H1 (cell line): ENCODE measurements at regions not wholly inside any gene's neighbourhood (a gene's known extent, or its start where the extent isn't known, plus 50 kb on each side); places are given as distances from the start of the nearest gene placed in this dataset.

Source experiments
- CTCF ChIA-PET: fragments of 300-600 bp; sonication (Branson Sonifier 250); formaldehyde crosslinking; loops from one replicate; lab custom pipeline; 2021; ENCODE audit not compliant: partially characterized antibody; lab: Charles Lee
- POLR2A ChIA-PET: fragments of 300-600 bp; sonication (Branson Sonifier 250); formaldehyde crosslinking; loops from one replicate; lab custom pipeline; 2021; ENCODE audit warnings: inconsistent platforms; ENCODE audit not compliant: partially characterized antibody; lab: Charles Lee
- DNase-seq, 2 experiments: peaks; one replicate each; pipeline versions ENCODE4 v3.0.0 to v3.0.0-alpha.2; 2010 to 2022; ENCODE audit warnings: low spot score in 2 of 2, low read depth in 1 of 2, mixed read lengths in 1 of 2
- FAIRE-seq: peaks from 2 replicates; lab custom pipeline; 2011; peaks lifted over from hg19 to GRCh38; lab: Jason Lieb, UNC
- H2AFZ ChIP-seq: 2 replicates; pipeline ENCODE4 v1.8.1; 2012; ENCODE audit warnings: low read length, inconsistent platforms
- H2AK5ac ChIP-seq: 2 replicates; pipeline ENCODE4 v1.6.1; 2013; ENCODE audit warnings: low read depth, low read length
- H2BK120ac ChIP-seq: replicated peaks from 2 replicates; pipeline ENCODE3; 2013; ENCODE audit warnings: low read depth, low read length, inconsistent platforms
- H2BK12ac ChIP-seq: 2 replicates; pipeline ENCODE4 v1.6.1; 2013; ENCODE audit warnings: low read depth, low read length
- H2BK15ac ChIP-seq: 2 replicates; pipeline ENCODE4 v1.6.1; 2013; ENCODE audit warnings: low read length
- H2BK20ac ChIP-seq: 2 replicates; pipeline ENCODE4 v1.6.1; 2013; ENCODE audit warnings: low read length
- H2BK5ac ChIP-seq: 2 replicates; pipeline ENCODE4 v1.6.1; 2013; ENCODE audit warnings: low read depth, low read length
- H3K14ac ChIP-seq: 2 replicates; pipeline ENCODE4 v1.6.1; 2013; ENCODE audit warnings: inconsistent platforms; ENCODE audit not compliant: insufficient read length
- H3K18ac ChIP-seq: 2 replicates; pipeline ENCODE4 v1.6.1; 2013; ENCODE audit warnings: low read length; ENCODE audit errors: extremely low read depth
- H3K23ac ChIP-seq: 2 replicates; pipeline ENCODE4 v1.6.1; 2013; ENCODE audit warnings: inconsistent platforms; ENCODE audit not compliant: insufficient read length
- H3K23me2 ChIP-seq: 2 replicates; pipeline ENCODE4 v1.6.1; 2013; ENCODE audit warnings: low read depth, low read length
- H3K27ac ChIP-seq: 2 replicates; pipeline ENCODE4 v1.6.1; 2011; ENCODE audit warnings: low read depth, low read length, inconsistent platforms
- H3K27me3 ChIP-seq, 4 experiments: replicated peaks in 1 of 4; 1 replicate in 1 of 4; 2 replicates in 3 of 4; pipeline versions ENCODE4 v1.6.1 to v1.8.1; 2011 to 2013; ENCODE audit warnings: low read length in 3 of 4, mild to moderate bottlenecking in 3 of 4, inconsistent platforms in 2 of 4, mixed read lengths in 2 of 4, moderate library complexity in 1 of 4; ENCODE audit not compliant: control insufficient read depth in 3 of 4, insufficient read depth in 3 of 4; ENCODE audit errors: extremely low read depth in 1 of 4
- H3K36me3 ChIP-seq, 4 experiments: 2 replicates each; pipeline versions ENCODE4 v1.6.1 to v1.8.1; 2011 to 2013; ENCODE audit warnings: mild to moderate bottlenecking in 4 of 4, low read length in 3 of 4, moderate library complexity in 2 of 4, control low read depth in 1 of 4, inconsistent platforms in 1 of 4; ENCODE audit not compliant: insufficient read depth in 4 of 4, control insufficient read depth in 2 of 4
- H3K4ac ChIP-seq: replicated peaks from 2 replicates; pipeline ENCODE3; 2013; ENCODE audit warnings: low read length, low read depth, mixed read lengths, inconsistent platforms; ENCODE audit not compliant: insufficient read length
- H3K4me1 ChIP-seq, 4 experiments: replicated peaks in 1 of 4; 1 replicate in 1 of 4; 2 replicates in 3 of 4; pipeline versions ENCODE4 v1.6.1 to v1.8.1; 2011 to 2013; ENCODE audit warnings: low read length in 3 of 4, inconsistent platforms in 2 of 4, mixed read lengths in 1 of 4; ENCODE audit not compliant: insufficient read depth in 4 of 4, control insufficient read depth in 3 of 4
- H3K4me2 ChIP-seq, 2 experiments: 2 replicates each; pipeline versions ENCODE4 v1.6.1 to v1.8.1; 2011 to 2013; ENCODE audit warnings: low read depth in 2 of 2, low read length in 2 of 2, control low read depth in 1 of 2, inconsistent platforms in 1 of 2, mild to moderate bottlenecking in 1 of 2; ENCODE audit not compliant: insufficient read depth in 1 of 2
- H3K4me3 ChIP-seq, 4 experiments: fragments of 200-600, 300-600 bp in 1 of 4; sonication (generic), shearing (Covaris generic), sonication (Bioruptor Twin) in 1 of 4; 2 replicates each; pipeline versions ENCODE4 v1.5.1 to v1.8.1; 2011 to 2016; ENCODE audit warnings: low read length in 4 of 4, low read depth in 3 of 4, control low read depth in 2 of 4, inconsistent platforms in 2 of 4, mild to moderate bottlenecking in 2 of 4, mixed read lengths in 1 of 4, moderate library complexity in 1 of 4; ENCODE audit not compliant: insufficient read depth in 2 of 4; ENCODE audit errors: extremely low read depth in 1 of 4
- H3K56ac ChIP-seq: replicated peaks from 2 replicates; pipeline ENCODE3; 2013; ENCODE audit warnings: low read depth, mild to moderate bottlenecking, mixed read lengths, low read length, inconsistent platforms; ENCODE audit not compliant: insufficient read length
- H3K79me1 ChIP-seq: 2 replicates; pipeline ENCODE4 v1.6.1; 2013; ENCODE audit warnings: low read depth, low read length, control low read depth
- H3K79me2 ChIP-seq, 2 experiments: 2 replicates each; pipeline versions ENCODE4 v1.6.1 to v1.8.1; 2012 to 2013; ENCODE audit warnings: low read length in 2 of 2, mild to moderate bottlenecking in 2 of 2, inconsistent platforms in 1 of 2; ENCODE audit not compliant: insufficient read depth in 2 of 2, control insufficient read depth in 1 of 2
- H3K9ac ChIP-seq, 4 experiments: replicated peaks in 1 of 4; 1 replicate in 1 of 4; 2 replicates in 3 of 4; pipeline versions ENCODE4 v1.6.1 to v1.8.1; 2011 to 2013; ENCODE audit warnings: low read depth in 3 of 4, low read length in 3 of 4, control low read depth in 2 of 4, mild to moderate bottlenecking in 2 of 4, moderate library complexity in 2 of 4, inconsistent platforms in 1 of 4; ENCODE audit errors: extremely low read depth in 1 of 4
- H3K9me3 ChIP-seq, 2 experiments: 2 replicates each; pipeline versions ENCODE4 v1.6.1 to v1.8.1; 2012 to 2013; ENCODE audit warnings: mild to moderate bottlenecking in 2 of 2, moderate library complexity in 2 of 2, control low read depth in 1 of 2, inconsistent platforms in 1 of 2, low read depth in 1 of 2, low read length in 1 of 2, mixed read lengths in 1 of 2; ENCODE audit not compliant: insufficient read depth in 2 of 2
- H4K20me1 ChIP-seq, 2 experiments: replicated peaks in 1 of 2; 2 replicates each; pipeline versions ENCODE3 to v1.8.1; 2011 to 2013; ENCODE audit warnings: inconsistent platforms in 2 of 2, low read length in 2 of 2, mild to moderate bottlenecking in 1 of 2; ENCODE audit not compliant: insufficient read depth in 2 of 2, control insufficient read depth in 1 of 2
- H4K5ac ChIP-seq: 2 replicates; pipeline ENCODE4 v1.6.1; 2013; ENCODE audit warnings: low read length, low read depth, mixed read lengths, inconsistent platforms; ENCODE audit not compliant: insufficient read length
- H4K8ac ChIP-seq: 2 replicates; pipeline ENCODE4 v1.8.0; 2013; ENCODE audit warnings: mild to moderate bottlenecking, moderate library complexity, low read length, inconsistent platforms; ENCODE audit not compliant: insufficient read depth; ENCODE audit errors: extremely low read depth
- H4K91ac ChIP-seq: replicated peaks from 2 replicates; pipeline ENCODE3; 2013; ENCODE audit warnings: low read length, mixed read lengths, inconsistent platforms; ENCODE audit not compliant: insufficient read length
- CBX5 ChIP-seq: fragments of 300-800, 300-1000 bp; sonication (generic); IDR thresholded peaks from 2 replicates; pipeline ENCODE4 v1.7.1; 2016; ENCODE audit warnings: antibody characterized with exemption, low read length, low read depth
- EP300 ChIP-seq, 2 experiments: IDR thresholded peaks; 1 replicate in 1 of 2; 2 replicates in 1 of 2; pipeline ENCODE4 v1.6.1; 2011 to 2012; ENCODE audit warnings: low read depth in 2 of 2, low read length in 2 of 2, mild to moderate bottlenecking in 2 of 2, borderline replicate concordance in 1 of 2, inconsistent platforms in 1 of 2, moderate library complexity in 1 of 2
- FOSL1 ChIP-seq: IDR thresholded peaks from 2 replicates; pipeline ENCODE4 v1.6.1; 2011; ENCODE audit warnings: mild to moderate bottlenecking, low read depth, low read length, moderate library complexity; ENCODE audit not compliant: insufficient read depth
- HDAC2 ChIP-seq, 2 experiments: fragments of 300-600 bp in 1 of 2; sonication (generic) in 1 of 2; IDR thresholded peaks; 2 replicates each; pipeline ENCODE4 v1.6.1; 2011 to 2012; ENCODE audit warnings: low read depth in 2 of 2, low read length in 2 of 2, mild to moderate bottlenecking in 2 of 2, moderate library complexity in 2 of 2, borderline replicate concordance in 1 of 2, inconsistent platforms in 1 of 2
- JUN ChIP-seq: IDR thresholded peaks from 2 replicates; pipeline ENCODE4 v1.6.1; 2011; ENCODE audit warnings: low read depth, mild to moderate bottlenecking, improper control_type of control experiment, low read length
- RAD21 ChIP-seq, 2 experiments: IDR thresholded peaks in 1 of 2; conservative IDR thresholded peaks in 1 of 2; 2 replicates each; pipeline ENCODE4 v1.6.1; 2011; ENCODE audit warnings: low read depth in 2 of 2, low read length in 2 of 2, improper control_type of control experiment in 1 of 2, inconsistent platforms in 1 of 2, mild to moderate bottlenecking in 1 of 2, moderate library complexity in 1 of 2
- TAF7 ChIP-seq: optimal IDR thresholded peaks from 2 replicates; pipeline ENCODE3; 2011; ENCODE audit warnings: low read depth, mild to moderate bottlenecking, inconsistent platforms, low read length, moderate library complexity, borderline replicate concordance
- TEAD4 ChIP-seq: IDR thresholded peaks from 2 replicates; pipeline ENCODE4 v1.6.1; 2012; ENCODE audit warnings: low read depth, low read length, inconsistent platforms, mixed read lengths
- WGBS, 2 experiments: shearing (Covaris generic) in 1 of 2; methylation state at CpG; one replicate each; pipeline versions ENCODE4 v1.1.6 to v1.1.7; 2013 to 2015; ENCODE audit warnings: low lambda C conversion rate in 2 of 2, mixed read lengths in 2 of 2, inconsistent platforms in 1 of 2, low coverage in 1 of 2, missing lambda C conversion rate in 1 of 2; ENCODE audit not compliant: insufficient replicate concordance in 2 of 2, insufficient coverage in 1 of 2, insufficient read length in 1 of 2; ENCODE audit errors: extremely low coverage in 1 of 2, missing lambda C conversion rate in 1 of 2; 5-methylcytosine and 5-hydroxymethylcytosine counted together
- TF ChIP-seq, protein P1 (sequence below), 3 experiments: IDR thresholded peaks; 1 replicate in 2 of 3; 2 replicates in 1 of 3; pipeline versions ENCODE4 v1.5.1 to v1.6.1; 2011; ENCODE audit warnings: low read length in 3 of 3, mild to moderate bottlenecking in 3 of 3, inconsistent platforms in 2 of 3, low read depth in 1 of 3, moderate library complexity in 1 of 3; ENCODE audit not compliant: insufficient read depth in 1 of 3; ENCODE audit errors: control extremely low read depth in 1 of 3

DNA sequence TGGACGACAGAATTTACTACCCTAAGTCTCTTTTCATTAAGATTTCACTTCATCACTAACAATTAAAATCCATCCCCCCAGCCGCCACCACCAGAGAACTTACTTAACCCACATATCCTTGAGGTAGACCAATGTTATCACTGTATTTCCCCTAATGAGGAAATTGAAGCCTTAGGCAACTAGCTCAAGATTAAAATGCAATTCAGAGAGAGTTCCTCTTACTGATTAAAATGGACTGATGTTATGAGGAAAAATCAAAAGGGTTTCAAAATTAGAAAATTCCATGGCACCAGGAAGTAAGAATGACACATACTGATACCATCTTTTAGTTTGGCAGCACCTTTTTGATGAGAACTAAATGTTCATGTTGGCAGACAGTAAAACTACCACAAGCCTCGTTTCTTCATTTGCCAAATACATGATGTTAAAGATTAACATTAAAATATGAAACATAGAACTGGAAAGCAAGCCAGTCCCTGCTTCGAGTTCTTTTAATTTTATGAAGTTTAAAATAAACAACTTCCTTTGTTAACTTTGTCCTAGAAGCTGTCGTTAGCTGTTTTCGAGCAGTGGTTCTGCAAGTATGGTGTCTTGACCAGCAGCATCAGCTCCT is 69.3 kb upstream of the CCDC160 start:
- H2BK12ac ChIP-seq: no peak overlapping the region
- H4K20me1 ChIP-seq: peaks cover 2 to 7% of the 10 kb centered on the region in 2 experiments
- no peak overlapping the region for H2BK120ac ChIP-seq
- H3K79me1 ChIP-seq: no peaks in the 10 kb centered on the region
- no peak overlapping the region for H3K27ac ChIP-seq
- H3K14ac ChIP-seq: no peak overlapping the region
- H3K36me3 ChIP-seq: peaks cover 5 to 50% (median 20%) of the 10 kb centered on the region in 4 experiments; a peak in 6 of 8 replicates
- 93% methylated on average over 6 of the region's 6 CpGs; no CpG with 5 or more reads in 1 of the 2 experiments for WGBS, 2 experiments
- no peak overlapping the region for H4K8ac ChIP-seq
- H3K4me1 ChIP-seq: no peaks in the 10 kb centered on the region; a peak in 1 of 7 replicates
- no peaks in the 10 kb centered on the region for H3K27me3 ChIP-seq
- no peak overlapping the region for H3K23ac ChIP-seq
- no peak overlapping the region for H3K9ac ChIP-seq
- no peaks in the 10 kb centered on the region for H3K23me2 ChIP-seq
- no peak overlapping the region for H2BK20ac ChIP-seq
- H3K4me2 ChIP-seq: no peak overlapping the region
- H3K9me3 ChIP-seq: no peaks in the 10 kb centered on the region
- no peak overlapping the region for H2AFZ ChIP-seq
- H3K4me3 ChIP-seq: no peak overlapping the region
- no peak overlapping the region for H3K56ac ChIP-seq
- POLR2A ChIA-PET: interaction anchor here (0.9 to 3.2 kb wide), 5 partner anchors 9 to 86 kb away, joined by 3 to 13 read pairs (median 4); no protein-coding TSS in a partner anchor
- TF ChIP-seq TEAD4 (no peak), CBX5 (no peak), JUN (no peak), HDAC2 (IDR thresholded peaks at IDR 0.05; ENCODE audit: borderline replicate concordance in 1 of 2, low read depth in 2 of 2, low read length in 2 of 2) (no peak), RAD21 (IDR thresholded peaks at IDR 0.05 in 1 of 2, conservative IDR thresholded peaks at IDR 0.05 in 1 of 2; ENCODE audit: low read depth in 2 of 2, low read length in 2 of 2) (no peak), TAF7 (no peak), EP300 (IDR thresholded peaks at IDR 0.05; ENCODE audit: borderline replicate concordance in 1 of 2, low read depth in 2 of 2, low read length in 2 of 2) (no peak), FOSL1 (no peak)
- TF ChIP-seq, protein P1, sequence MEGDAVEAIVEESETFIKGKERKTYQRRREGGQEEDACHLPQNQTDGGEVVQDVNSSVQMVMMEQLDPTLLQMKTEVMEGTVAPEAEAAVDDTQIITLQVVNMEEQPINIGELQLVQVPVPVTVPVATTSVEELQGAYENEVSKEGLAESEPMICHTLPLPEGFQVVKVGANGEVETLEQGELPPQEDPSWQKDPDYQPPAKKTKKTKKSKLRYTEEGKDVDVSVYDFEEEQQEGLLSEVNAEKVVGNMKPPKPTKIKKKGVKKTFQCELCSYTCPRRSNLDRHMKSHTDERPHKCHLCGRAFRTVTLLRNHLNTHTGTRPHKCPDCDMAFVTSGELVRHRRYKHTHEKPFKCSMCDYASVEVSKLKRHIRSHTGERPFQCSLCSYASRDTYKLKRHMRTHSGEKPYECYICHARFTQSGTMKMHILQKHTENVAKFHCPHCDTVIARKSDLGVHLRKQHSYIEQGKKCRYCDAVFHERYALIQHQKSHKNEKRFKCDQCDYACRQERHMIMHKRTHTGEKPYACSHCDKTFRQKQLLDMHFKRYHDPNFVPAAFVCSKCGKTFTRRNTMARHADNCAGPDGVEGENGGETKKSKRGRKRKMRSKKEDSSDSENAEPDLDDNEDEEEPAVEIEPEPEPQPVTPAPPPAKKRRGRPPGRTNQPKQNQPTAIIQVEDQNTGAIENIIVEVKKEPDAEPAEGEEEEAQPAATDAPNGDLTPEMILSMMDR (IDR thresholded peaks at IDR 0.05; ENCODE audit: control extremely low read depth in 1 of 3, insufficient read depth in 1 of 3, low read depth in 1 of 3, low read length in 3 of 3): no peak
- TF ChIP-seq, all 59 proteins: peak for 0
- H2AK5ac ChIP-seq: no peak overlapping the region
- no peak overlapping the region for H2BK15ac ChIP-seq
- H3K79me2 ChIP-seq: peaks cover 1 to 34% of the 10 kb centered on the region in 2 experiments; a peak in 3 of 4 replicates
- no peak for DNase-seq
- CTCF ChIA-PET: interaction anchor here (1.0 to 1.5 kb wide), 3 partner anchors 13 to 84 kb away, joined by 3 to 4 read pairs (median 4); no protein-coding TSS in a partner anchor
- H4K91ac ChIP-seq: no peak overlapping the region
- H4K5ac ChIP-seq: no peak overlapping the region
- H3K4ac ChIP-seq: no peak overlapping the region
- no peak for FAIRE-seq
- no peak overlapping the region for H3K18ac ChIP-seq
- no peak overlapping the region for H2BK5ac ChIP-seq
